ENCODE measurements at regions not wholly inside any gene's neighbourhood (a gene's known extent, or its start where the extent isn't known, plus 50 kb on each side); places are given as distances from the start of the nearest gene placed in this dataset.

- TF ChIP-seq POLR2A (IDR thresholded peaks at IDR 0.05; ENCODE audit: low read depth, low read length): no peak
- TF ChIP-seq POLR2AphosphoS5 (IDR thresholded peaks at IDR 0.05; ENCODE audit: low read depth, low read length): no peak
- no peak for TF ChIP-seq PAX5 (IDR thresholded peaks at IDR 0.05; ENCODE audit: insufficient read depth, low read length, severe bottlenecking)
- TF ChIP-seq SPI1 (IDR thresholded peaks at IDR 0.05; ENCODE audit: low read depth, low read length): no peak
- TF ChIP-seq TAF1 (IDR thresholded peaks at IDR 0.05; ENCODE audit: low read depth, low read length): no peak
- TF ChIP-seq POU2F2 (IDR thresholded peaks at IDR 0.05; ENCODE audit: low read depth, low read length): no peak
Observed at GRCh38 chr6:168871642-168872315, 381.9 kb downstream of the THBS2 start.
